ENCODE measurements at regions not wholly inside any gene's neighbourhood (a gene's known extent, or its start where the extent isn't known, plus 50 kb on each side); places are given as distances from the start of the nearest gene placed in this dataset.

DNA sequence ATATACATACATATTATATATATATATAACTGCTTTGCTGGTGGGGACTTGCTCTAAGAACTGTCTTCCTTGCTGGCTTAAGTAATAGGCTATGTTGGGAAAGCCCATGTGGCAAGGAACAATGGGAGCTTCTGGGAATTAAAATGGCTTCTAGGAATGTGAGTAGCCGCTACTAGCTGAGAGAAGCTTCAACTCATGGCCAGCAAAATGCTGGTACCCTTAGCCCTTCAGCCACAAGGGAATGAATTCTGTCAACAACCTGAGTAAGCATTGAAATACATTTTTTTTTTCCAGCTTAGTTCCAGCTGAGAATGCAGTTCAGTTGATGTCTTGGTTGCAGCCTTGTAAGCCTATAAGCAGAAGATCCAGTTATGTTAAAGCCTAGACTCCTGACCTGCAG, 911.7 kb upstream of the MAP3K7 start:
- Histone ChIP-seq H3K27ac (ENCODE audit: control insufficient read depth, insufficient read depth) (no peak overlapping the region), H2AFZ (ENCODE audit: control insufficient read depth, low read depth, low read length) (no peak overlapping the region), H3K4me3 (no peak overlapping the region), H4K20me1 (ENCODE audit: control insufficient read depth, insufficient read depth) (no peaks in the 10 kb centered on the region), H3K4me2 (ENCODE audit: control insufficient read depth, insufficient read depth) (no peak overlapping the region), H3K9me3 (replicated peaks; ENCODE audit: control insufficient read depth, insufficient read depth, low read length) (no peaks in the 10 kb centered on the region), H3K79me2 (ENCODE audit: control insufficient read depth, insufficient read depth, low read length) (no peaks in the 10 kb centered on the region), H3K36me3 (ENCODE audit: control insufficient read depth in 2 of 2, insufficient read depth in 2 of 2, low read length in 1 of 2) (no peaks in the 10 kb centered on the region), H3K4me1 (ENCODE audit: control insufficient read depth, insufficient read depth, low read length) (no peaks in the 10 kb centered on the region), H3K27me3 (replicated peaks in 1 of 2; ENCODE audit: control insufficient read depth in 2 of 2, insufficient read depth in 2 of 2, low read length in 1 of 2) (no peaks in the 10 kb centered on the region), H3K9ac (ENCODE audit: control insufficient read depth, insufficient read depth, low read length) (no peak overlapping the region)
- DNase-seq (ENCODE audit: low read depth, low spot score), result no peak
- ChIA-PET CTCF (interaction anchor here (0.8 to 1.5 kb wide), 2 partner anchors 233 to 360 kb away, joined by 3 read pairs; no protein-coding TSS in a partner anchor), SMC1A (ENCODE audit: uncharacterized antibody, unreplicated experiment) (interaction anchor here (0.8 to 2.5 kb wide), 5 partner anchors 14 to 181 kb away, joined by 3 to 11 read pairs (median 3); no protein-coding TSS in a partner anchor), RAD21 (ENCODE audit: unreplicated experiment) (interaction anchor here (1.1 kb wide), 1 partner anchor 19 kb away, joined by 3 read pairs; no protein-coding TSS in a partner anchor), POLR2A (interaction anchor here (1.1 kb wide), 1 partner anchor 14 kb away, joined by 9 read pairs; no protein-coding TSS in a partner anchor)
- BruUV-seq (replicated peaks), result no TSS peak
- no peak for ATAC-seq
- FAIRE-seq, result peak; percentile 13
- TF ChIP-seq, protein P1, sequence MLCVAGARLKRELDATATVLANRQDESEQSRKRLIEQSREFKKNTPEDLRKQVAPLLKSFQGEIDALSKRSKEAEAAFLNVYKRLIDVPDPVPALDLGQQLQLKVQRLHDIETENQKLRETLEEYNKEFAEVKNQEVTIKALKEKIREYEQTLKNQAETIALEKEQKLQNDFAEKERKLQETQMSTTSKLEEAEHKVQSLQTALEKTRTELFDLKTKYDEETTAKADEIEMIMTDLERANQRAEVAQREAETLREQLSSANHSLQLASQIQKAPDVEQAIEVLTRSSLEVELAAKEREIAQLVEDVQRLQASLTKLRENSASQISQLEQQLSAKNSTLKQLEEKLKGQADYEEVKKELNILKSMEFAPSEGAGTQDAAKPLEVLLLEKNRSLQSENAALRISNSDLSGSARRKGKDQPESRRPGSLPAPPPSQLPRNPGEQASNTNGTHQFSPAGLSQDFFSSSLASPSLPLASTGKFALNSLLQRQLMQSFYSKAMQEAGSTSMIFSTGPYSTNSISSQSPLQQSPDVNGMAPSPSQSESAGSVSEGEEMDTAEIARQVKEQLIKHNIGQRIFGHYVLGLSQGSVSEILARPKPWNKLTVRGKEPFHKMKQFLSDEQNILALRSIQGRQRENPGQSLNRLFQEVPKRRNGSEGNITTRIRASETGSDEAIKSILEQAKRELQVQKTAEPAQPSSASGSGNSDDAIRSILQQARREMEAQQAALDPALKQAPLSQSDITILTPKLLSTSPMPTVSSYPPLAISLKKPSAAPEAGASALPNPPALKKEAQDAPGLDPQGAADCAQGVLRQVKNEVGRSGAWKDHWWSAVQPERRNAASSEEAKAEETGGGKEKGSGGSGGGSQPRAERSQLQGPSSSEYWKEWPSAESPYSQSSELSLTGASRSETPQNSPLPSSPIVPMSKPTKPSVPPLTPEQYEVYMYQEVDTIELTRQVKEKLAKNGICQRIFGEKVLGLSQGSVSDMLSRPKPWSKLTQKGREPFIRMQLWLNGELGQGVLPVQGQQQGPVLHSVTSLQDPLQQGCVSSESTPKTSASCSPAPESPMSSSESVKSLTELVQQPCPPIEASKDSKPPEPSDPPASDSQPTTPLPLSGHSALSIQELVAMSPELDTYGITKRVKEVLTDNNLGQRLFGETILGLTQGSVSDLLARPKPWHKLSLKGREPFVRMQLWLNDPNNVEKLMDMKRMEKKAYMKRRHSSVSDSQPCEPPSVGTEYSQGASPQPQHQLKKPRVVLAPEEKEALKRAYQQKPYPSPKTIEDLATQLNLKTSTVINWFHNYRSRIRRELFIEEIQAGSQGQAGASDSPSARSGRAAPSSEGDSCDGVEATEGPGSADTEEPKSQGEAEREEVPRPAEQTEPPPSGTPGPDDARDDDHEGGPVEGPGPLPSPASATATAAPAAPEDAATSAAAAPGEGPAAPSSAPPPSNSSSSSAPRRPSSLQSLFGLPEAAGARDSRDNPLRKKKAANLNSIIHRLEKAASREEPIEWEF (IDR thresholded peaks at IDR 0.05; ENCODE audit: insufficient replicate concordance, low read depth, low read length), result no peak
- TF ChIP-seq CEBPB (IDR thresholded peaks at IDR 0.05; ENCODE audit: borderline replicate concordance in 1 of 2, low read depth in 2 of 2, low read length in 2 of 2) (no peak), SRF (IDR thresholded peaks at IDR 0.05; ENCODE audit: low read depth in 2 of 2, low read length in 2 of 2) (no peak), HDGF (IDR thresholded peaks at IDR 0.05) (no peak), SMARCA5 (IDR thresholded peaks at IDR 0.05) (no peak), NR2C1 (IDR thresholded peaks at IDR 0.05) (no peak), ASH2L (IDR thresholded peaks at IDR 0.05; ENCODE audit: borderline replicate concordance, low read depth) (no peak), ZNF384 (IDR thresholded peaks at IDR 0.05; ENCODE audit: borderline replicate concordance, low read depth, low read length) (no peak), MEF2B (IDR thresholded peaks at IDR 0.05; ENCODE audit: partially characterized antibody, poor library complexity, severe bottlenecking) (no peak), JUND (IDR thresholded peaks at IDR 0.05; ENCODE audit: low read depth, low read length) (no peak), SPI1 (IDR thresholded peaks at IDR 0.05; ENCODE audit: borderline replicate concordance, insufficient read depth, low read depth, low read length) (no peak)
- TF ChIP-seq, protein P2, sequence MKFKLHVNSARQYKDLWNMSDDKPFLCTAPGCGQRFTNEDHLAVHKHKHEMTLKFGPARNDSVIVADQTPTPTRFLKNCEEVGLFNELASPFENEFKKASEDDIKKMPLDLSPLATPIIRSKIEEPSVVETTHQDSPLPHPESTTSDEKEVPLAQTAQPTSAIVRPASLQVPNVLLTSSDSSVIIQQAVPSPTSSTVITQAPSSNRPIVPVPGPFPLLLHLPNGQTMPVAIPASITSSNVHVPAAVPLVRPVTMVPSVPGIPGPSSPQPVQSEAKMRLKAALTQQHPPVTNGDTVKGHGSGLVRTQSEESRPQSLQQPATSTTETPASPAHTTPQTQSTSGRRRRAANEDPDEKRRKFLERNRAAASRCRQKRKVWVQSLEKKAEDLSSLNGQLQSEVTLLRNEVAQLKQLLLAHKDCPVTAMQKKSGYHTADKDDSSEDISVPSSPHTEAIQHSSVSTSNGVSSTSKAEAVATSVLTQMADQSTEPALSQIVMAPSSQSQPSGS (IDR thresholded peaks at IDR 0.05; ENCODE audit: low read length), result no peak
- intact Hi-C loops (cut with micrococcal nuclease; ENCODE audit: unreplicated experiment), result no loop called here
- in situ Hi-C loops (cut with MboI), result no loop called here
- 52% methylated on average over 1 of the region's 1 CpG for WGBS (ENCODE audit: insufficient coverage, insufficient replicate concordance, low lambda C conversion rate, missing lambda C conversion rate)

Data from GM12878 (cell line).